SK-N-MC (cell line): ENCODE measurements at regions not wholly inside any gene's neighbourhood (a gene's known extent, or its start where the extent isn't known, plus 50 kb on each side); places are given as distances from the start of the nearest gene placed in this dataset.

Source experiments
- DNase-seq: peaks from one replicate; pipeline ENCODE4 v3.0.0-alpha.2; 2011; ENCODE audit warnings: low read depth, low spot score
- H3K27ac ChIP-seq: fragments of 200-600 bp; sonication (generic); 2 replicates; pipeline ENCODE4 v1.5.1; 2016; ENCODE audit warnings: mixed run types
- H3K36me3 ChIP-seq: fragments of 200-600 bp; sonication (generic); 2 replicates; pipeline ENCODE4 v1.6.1; 2017; ENCODE audit warnings: antibody characterized with exemption, low read length, mixed read lengths; ENCODE audit not compliant: insufficient read depth
- H3K4me3 ChIP-seq: fragments of 200-600 bp; sonication (generic); 2 replicates; pipeline ENCODE4 v1.5.1; 2016
- H3K9ac ChIP-seq: fragments of 200-600 bp; sonication (generic); 2 replicates; pipeline ENCODE4 v1.8.0; 2017; ENCODE audit warnings: mixed run types, mixed read lengths; ENCODE audit not compliant: insufficient read length
- H3K9me3 ChIP-seq: fragments of 200-600 bp; sonication (generic); 2 replicates; pipeline ENCODE4 v1.6.1; 2017; ENCODE audit warnings: low read depth, mild to moderate bottlenecking, antibody characterized with exemption, low read length, moderate library complexity, mixed read lengths
- EZH2 ChIP-seq: fragments of 200-600 bp; sonication (generic); IDR thresholded peaks from one replicate; pipeline ENCODE4 v1.6.1; 2017; ENCODE audit warnings: antibody characterized with exemption
- FOXP2 ChIP-seq: optimal IDR thresholded peaks from 2 replicates; pipeline ENCODE3; 2011; ENCODE audit warnings: mild to moderate bottlenecking, moderate library complexity; ENCODE audit not compliant: insufficient read depth; ENCODE audit errors: extremely low read length, control extremely low read depth
- POLR2AphosphoS5 ChIP-seq: IDR thresholded peaks from 2 replicates; pipeline ENCODE4 v1.6.1; 2012; ENCODE audit warnings: mild to moderate bottlenecking, low read depth, low read length, borderline replicate concordance

GRCh38 chr11:91984033-91984584 is 240.5 kb upstream of the FAT3 start:
- DNase-seq = no peak
- Histone ChIP-seq H3K9me3 (no peaks in the 10 kb centered on the region), H3K4me3 (no peak overlapping the region), H3K9ac (no peak overlapping the region), H3K27ac (no peak overlapping the region), H3K36me3 (no peaks in the 10 kb centered on the region)
- TF ChIP-seq POLR2AphosphoS5 (no peak), FOXP2 (no peak), EZH2 (no peak)

DNA sequence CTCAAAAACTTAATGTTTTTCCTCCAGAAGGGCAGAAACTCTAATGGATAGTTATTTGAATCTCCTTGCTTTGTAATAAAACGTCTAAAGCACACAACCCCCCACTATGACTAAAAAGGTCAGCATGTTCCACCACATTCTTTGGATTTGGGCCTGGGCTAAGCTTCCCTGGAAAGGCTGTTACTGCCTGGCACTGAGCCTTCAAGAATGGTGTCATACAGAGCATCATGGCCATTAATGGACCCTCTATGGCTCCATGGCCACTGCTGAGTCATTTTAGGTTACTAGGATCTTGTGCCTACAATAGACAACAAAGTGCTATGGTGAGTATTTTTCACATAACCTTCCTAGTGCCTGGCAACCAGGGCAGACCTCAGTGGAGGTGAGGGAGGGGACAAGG is 242.6 kb upstream of the FAT3 start:
- TF ChIP-seq EZH2 = no peak
- no peak for TF ChIP-seq POLR2AphosphoS5
- no peak for TF ChIP-seq FOXP2
- Histone ChIP-seq H3K36me3 (no peaks in the 10 kb centered on the region), H3K4me3 (no peak overlapping the region), H3K27ac (no peak overlapping the region), H3K9ac (no peak overlapping the region), H3K9me3 (no peaks in the 10 kb centered on the region)
- no peak for DNase-seq

DNA sequence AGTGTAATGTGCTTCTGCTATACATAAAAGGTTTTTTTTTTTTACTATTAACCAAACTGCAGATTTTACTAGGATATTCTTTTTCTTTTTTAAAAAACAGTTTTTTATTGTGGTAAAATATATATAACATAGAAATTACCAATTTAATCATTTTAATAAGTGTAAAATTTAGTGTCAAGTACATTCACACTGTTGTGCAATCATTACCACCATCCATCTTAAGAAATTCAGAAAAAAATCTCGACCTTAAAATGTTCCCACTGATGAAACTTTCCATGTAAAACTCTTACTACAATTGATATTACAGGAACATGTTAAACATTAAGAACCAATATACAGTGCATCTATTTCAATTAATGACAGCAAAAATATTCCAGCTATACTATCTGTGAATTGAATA is 244.8 kb upstream of the FAT3 start:
- H3K9me3 ChIP-seq = no peaks in the 10 kb centered on the region
- no peak for TF ChIP-seq POLR2AphosphoS5
- no peak for TF ChIP-seq FOXP2
- TF ChIP-seq EZH2 = no peak

GRCh38 chr11:91978747-91979146 is 245.9 kb upstream of the FAT3 start:
- Histone ChIP-seq H3K9ac (no peak overlapping the region), H3K9me3 (no peaks in the 10 kb centered on the region), H3K4me3 (no peak overlapping the region), H3K36me3 (no peaks in the 10 kb centered on the region), H3K27ac (no peak overlapping the region)
- no peak for TF ChIP-seq POLR2AphosphoS5
- TF ChIP-seq EZH2 = no peak
- TF ChIP-seq FOXP2 = no peak
- DNase-seq = no peak

More for the DNA sequence above, 244.8 kb upstream of the FAT3 start:
- no peak overlapping the region for H3K9ac ChIP-seq
- DNase-seq = no peak
- H3K4me3 ChIP-seq = no peak overlapping the region
- no peaks in the 10 kb centered on the region for H3K36me3 ChIP-seq
- H3K27ac ChIP-seq = no peak overlapping the region

GRCh38 chr11:91972665-91973266 is 251.9 kb upstream of the FAT3 start:
- no peak overlapping the region for H3K27ac ChIP-seq
- DNase-seq = no peak
- no peak overlapping the region for H3K4me3 ChIP-seq
- no peak overlapping the region for H3K9ac ChIP-seq
- no peaks in the 10 kb centered on the region for H3K9me3 ChIP-seq
- H3K36me3 ChIP-seq = no peaks in the 10 kb centered on the region
- TF ChIP-seq FOXP2 (no peak), EZH2 (no peak), POLR2AphosphoS5 (no peak)

GRCh38 chr11:91970624-91971023 is 254.0 kb upstream of the FAT3 start:
- Histone ChIP-seq H3K9ac (no peak overlapping the region), H3K9me3 (no peaks in the 10 kb centered on the region), H3K27ac (no peak overlapping the region), H3K36me3 (no peaks in the 10 kb centered on the region), H3K4me3 (no peak overlapping the region)
- TF ChIP-seq POLR2AphosphoS5 = no peak
- TF ChIP-seq FOXP2 = no peak
- no peak for TF ChIP-seq EZH2
- DNase-seq = no peak

DNA sequence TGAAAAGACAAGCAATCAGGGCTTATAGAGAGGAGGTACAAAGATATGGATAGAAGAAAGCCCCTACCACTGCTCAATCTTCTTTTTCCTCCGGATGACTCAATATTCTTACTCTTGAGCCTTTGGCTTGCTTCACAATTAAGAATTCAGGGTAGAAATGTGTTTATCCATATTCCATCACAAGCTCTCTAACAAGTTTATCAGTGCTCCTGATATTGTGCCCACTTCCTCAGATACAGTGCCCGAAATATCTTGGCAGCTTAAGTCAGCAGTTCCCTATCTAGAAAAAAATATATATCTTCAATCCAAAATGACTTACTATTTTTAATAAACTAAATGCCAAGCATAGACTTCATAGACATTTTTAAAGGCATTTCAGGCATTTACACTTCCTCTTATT is 255.1 kb upstream of the FAT3 start:
- H3K9ac ChIP-seq = no peak overlapping the region
- TF ChIP-seq POLR2AphosphoS5 (no peak), EZH2 (no peak), FOXP2 (no peak)
- no peaks in the 10 kb centered on the region for H3K9me3 ChIP-seq
- H3K4me3 ChIP-seq = no peak overlapping the region
- DNase-seq = no peak
- no peaks in the 10 kb centered on the region for H3K36me3 ChIP-seq
- no peak overlapping the region for H3K27ac ChIP-seq

- Histone ChIP-seq H3K9ac (no peak overlapping the region), H3K9me3 (no peaks in the 10 kb centered on the region), H3K4me3 (no peak overlapping the region), H3K36me3 (no peaks in the 10 kb centered on the region), H3K27ac (no peak overlapping the region)
- DNase-seq = no peak
- no peak for TF ChIP-seq POLR2AphosphoS5
- TF ChIP-seq EZH2 = no peak
- TF ChIP-seq FOXP2 = no peak
These were observed 256.9 kb upstream of the FAT3 start for GRCh38 chr11:91967691-91968045.
